Endodermal cell (in vitro differentiated cells): ENCODE measurements at regions not wholly inside any gene's neighbourhood (a gene's known extent, or its start where the extent isn't known, plus 50 kb on each side); places are given as distances from the start of the nearest gene placed in this dataset.

Experiments used
- DNase-seq: peaks from one replicate; pipeline ENCODE4 v3.0.0-alpha.2; 2017
- H3K27ac ChIP-seq: 2 replicates; pipeline ENCODE4 v1.5.1; 2013; ENCODE audit warnings: mild to moderate bottlenecking, low read depth, low read length, moderate library complexity
- H3K27me3 ChIP-seq: 2 replicates; pipeline ENCODE4 v1.6.1; 2013; ENCODE audit warnings: mild to moderate bottlenecking, low read length, moderate library complexity; ENCODE audit not compliant: insufficient read depth, control insufficient read depth, poor library complexity, severe bottlenecking
- H3K36me3 ChIP-seq: 2 replicates; pipeline ENCODE4 v1.7.0; 2013; ENCODE audit warnings: mild to moderate bottlenecking, low read length, moderate library complexity; ENCODE audit not compliant: control insufficient read depth, insufficient read depth
- H3K4me1 ChIP-seq: one replicate; pipeline ENCODE4 v1.7.0; 2013; ENCODE audit warnings: low read length; ENCODE audit not compliant: control insufficient read depth, insufficient read depth
- H3K4me3 ChIP-seq: 2 replicates; pipeline ENCODE4 v1.5.1; 2013; ENCODE audit warnings: mild to moderate bottlenecking, low read length, moderate library complexity
- H3K9ac ChIP-seq: 2 replicates; pipeline ENCODE4 v1.6.1; 2013; ENCODE audit warnings: mild to moderate bottlenecking, low read length, moderate library complexity; ENCODE audit not compliant: poor library complexity, severe bottlenecking; ENCODE audit errors: extremely low read depth
- H3K9me3 ChIP-seq: 2 replicates; pipeline ENCODE4 v1.6.1; 2013; ENCODE audit warnings: mild to moderate bottlenecking, low read length, moderate library complexity; ENCODE audit not compliant: control insufficient read depth
- H3K27ac Mint-ChIP-seq: 2 replicates; pipeline ENCODE4 v1.8.0; 2020; ENCODE audit warnings: mixed read lengths
- H3K27me3 Mint-ChIP-seq: 2 replicates; pipeline ENCODE4 v1.8.0; 2021; ENCODE audit warnings: mild to moderate bottlenecking, mixed read lengths; ENCODE audit not compliant: insufficient read depth
- H3K36me3 Mint-ChIP-seq: 2 replicates; pipeline ENCODE4 v1.8.0; 2020; ENCODE audit warnings: low read depth, mixed read lengths
- H3K4me1 Mint-ChIP-seq: 2 replicates; pipeline ENCODE4 v1.8.0; 2020; ENCODE audit warnings: mixed read lengths
- H3K4me3 Mint-ChIP-seq: 2 replicates; pipeline ENCODE4 v1.8.0; 2020; ENCODE audit warnings: mild to moderate bottlenecking, moderate library complexity, mixed read lengths
- H3K9me3 Mint-ChIP-seq: 2 replicates; pipeline ENCODE4 v1.8.0; 2020; ENCODE audit warnings: mild to moderate bottlenecking, mixed read lengths
- CTCF ChIP-seq: fragments of 200-600 bp; sonication (generic); conservative IDR thresholded peaks from 2 replicates; pipeline ENCODE4 v1.5.0; 2021; ENCODE audit warnings: antibody characterized with exemption, mild to moderate bottlenecking
- WGBS, 2 experiments: methylation state at CpG; one replicate each; pipeline versions ENCODE4 v1.1.5 to v1.1.7; 2013; ENCODE audit warnings: missing lambda C conversion rate in 2 of 2, mixed read lengths in 1 of 2; ENCODE audit not compliant: insufficient coverage in 1 of 2, insufficient read length in 1 of 2; 5-methylcytosine and 5-hydroxymethylcytosine counted together

GRCh38 chr4:141501395-141501794 lies 135.0 kb upstream of the IL15 start:
- no peak overlapping the region for H3K4me3 ChIP-seq
- no peaks in the 10 kb centered on the region for H3K36me3 ChIP-seq
- no peak for DNase-seq
- Mint-ChIP-seq H3K27ac (no peak overlapping the region), H3K27me3 (no peaks in the 10 kb centered on the region), H3K9me3 (peaks cover 3% of the 10 kb centered on the region), H3K36me3 (no peaks in the 10 kb centered on the region), H3K4me1 (no peaks in the 10 kb centered on the region), H3K4me3 (no peak overlapping the region)
- H3K4me1 ChIP-seq, result no peaks in the 10 kb centered on the region
- WGBS, 2 experiments, result 90% methylated on average over 1 of the region's 1 CpG; no CpG with 5 or more reads in 1 of the 2 experiments
- H3K9ac ChIP-seq, result no peak overlapping the region
- TF ChIP-seq CTCF, result no peak
- H3K27me3 ChIP-seq, result no peaks in the 10 kb centered on the region
- no peak overlapping the region for H3K27ac ChIP-seq
- no peaks in the 10 kb centered on the region for H3K9me3 ChIP-seq

GRCh38 chr4:141501931-141502330 lies 134.5 kb upstream of the IL15 start:
- Histone ChIP-seq H3K9me3 (no peaks in the 10 kb centered on the region), H3K36me3 (no peaks in the 10 kb centered on the region), H3K27ac (no peak overlapping the region), H3K4me1 (no peaks in the 10 kb centered on the region), H3K4me3 (no peak overlapping the region), H3K27me3 (no peaks in the 10 kb centered on the region), H3K9ac (no peak overlapping the region)
- Mint-ChIP-seq H3K9me3 (peaks cover 6% of the 10 kb centered on the region), H3K36me3 (no peaks in the 10 kb centered on the region), H3K27me3 (no peaks in the 10 kb centered on the region), H3K4me1 (no peaks in the 10 kb centered on the region), H3K4me3 (no peak overlapping the region), H3K27ac (no peak overlapping the region)
- TF ChIP-seq CTCF, result no peak
- WGBS, 2 experiments, result 89 to 100% methylated on average over 1 to 3 of the region's 3 CpGs
- no peak for DNase-seq

- no peaks in the 10 kb centered on the region for H3K27me3 ChIP-seq
- H3K36me3 ChIP-seq, result no peaks in the 10 kb centered on the region
- H3K4me3 ChIP-seq, result no peak overlapping the region
These were observed 133.6 kb upstream of the IL15 start for GRCh38 chr4:141502755-141503154.

More at GRCh38 chr4:141502755-141503154, 133.6 kb upstream of the IL15 start:
- no peak overlapping the region for H3K4me3 Mint-ChIP-seq
- peaks cover 6% of the 10 kb centered on the region for H3K9me3 Mint-ChIP-seq
- H3K4me1 Mint-ChIP-seq, result no peaks in the 10 kb centered on the region
- H3K36me3 Mint-ChIP-seq, result no peaks in the 10 kb centered on the region
- no peak for TF ChIP-seq CTCF
- H3K27me3 Mint-ChIP-seq, result no peaks in the 10 kb centered on the region
- H3K27ac ChIP-seq, result no peak overlapping the region
- no peaks in the 10 kb centered on the region for H3K4me1 ChIP-seq
- H3K27ac Mint-ChIP-seq, result no peak overlapping the region
- H3K9ac ChIP-seq, result no peak overlapping the region
- 88 to 93% methylated on average over 1 to 2 of the region's 2 CpGs for WGBS, 2 experiments
- DNase-seq, result no peak
- H3K9me3 ChIP-seq, result no peaks in the 10 kb centered on the region
